Endothelial cell (in vitro differentiated cells): ENCODE measurements at regions not wholly inside any gene's neighbourhood (a gene's known extent, or its start where the extent isn't known, plus 50 kb on each side); places are given as distances from the start of the nearest gene placed in this dataset.
"Not testable (repeated sequence)": the region's sequence is repeated elsewhere in the genome, so short reads cannot be mapped to it uniquely, and the experiment has no call there.

Source experiments
- DNase-seq: peaks from one replicate; pipeline ENCODE4 v3.0.0; 2021; ENCODE audit warnings: low spot score
- H3K27ac Mint-ChIP-seq: one replicate; pipeline ENCODE4 v1.8.0; 2021; ENCODE audit warnings: mixed read lengths, inconsistent platforms; ENCODE audit not compliant: unreplicated experiment
- H3K27me3 Mint-ChIP-seq: one replicate; pipeline ENCODE4 v1.8.0; 2021; ENCODE audit warnings: mild to moderate bottlenecking, moderate library complexity, mixed read lengths, inconsistent platforms; ENCODE audit not compliant: unreplicated experiment
- H3K36me3 Mint-ChIP-seq: one replicate; pipeline ENCODE4 v1.8.0; 2021; ENCODE audit warnings: mild to moderate bottlenecking, low read depth, mixed read lengths, inconsistent platforms; ENCODE audit not compliant: unreplicated experiment
- H3K4me1 Mint-ChIP-seq: one replicate; pipeline ENCODE4 v1.8.0; 2021; ENCODE audit warnings: mild to moderate bottlenecking, mixed read lengths, inconsistent platforms; ENCODE audit not compliant: unreplicated experiment
- H3K4me3 Mint-ChIP-seq: one replicate; pipeline ENCODE4 v1.8.0; 2021; ENCODE audit warnings: mild to moderate bottlenecking, mixed read lengths, inconsistent platforms; ENCODE audit not compliant: unreplicated experiment
- H3K9me3 Mint-ChIP-seq: one replicate; pipeline ENCODE4 v1.8.0; 2021; ENCODE audit warnings: mixed read lengths, inconsistent platforms; ENCODE audit not compliant: unreplicated experiment
- CTCF ChIP-seq: fragments of 200-600 bp; sonication (generic); IDR thresholded peaks from one replicate; pipeline ENCODE4 v1.5.0; 2021; ENCODE audit warnings: antibody characterized with exemption; ENCODE audit not compliant: unreplicated experiment

- no peaks in the 10 kb centered on the region for H3K9me3 Mint-ChIP-seq
- no peak overlapping the region for H3K27ac Mint-ChIP-seq
- no peak for DNase-seq
- TF ChIP-seq CTCF = no peak
- H3K36me3 Mint-ChIP-seq = no peaks in the 10 kb centered on the region
- H3K4me3 Mint-ChIP-seq = no peak overlapping the region
- H3K27me3 Mint-ChIP-seq = no peaks in the 10 kb centered on the region
- H3K4me1 Mint-ChIP-seq = peaks cover 22% of the 10 kb centered on the region
Observed at GRCh38 chr1:71298633-71299032, 217.8 kb upstream of the ZRANB2 start.

DNA sequence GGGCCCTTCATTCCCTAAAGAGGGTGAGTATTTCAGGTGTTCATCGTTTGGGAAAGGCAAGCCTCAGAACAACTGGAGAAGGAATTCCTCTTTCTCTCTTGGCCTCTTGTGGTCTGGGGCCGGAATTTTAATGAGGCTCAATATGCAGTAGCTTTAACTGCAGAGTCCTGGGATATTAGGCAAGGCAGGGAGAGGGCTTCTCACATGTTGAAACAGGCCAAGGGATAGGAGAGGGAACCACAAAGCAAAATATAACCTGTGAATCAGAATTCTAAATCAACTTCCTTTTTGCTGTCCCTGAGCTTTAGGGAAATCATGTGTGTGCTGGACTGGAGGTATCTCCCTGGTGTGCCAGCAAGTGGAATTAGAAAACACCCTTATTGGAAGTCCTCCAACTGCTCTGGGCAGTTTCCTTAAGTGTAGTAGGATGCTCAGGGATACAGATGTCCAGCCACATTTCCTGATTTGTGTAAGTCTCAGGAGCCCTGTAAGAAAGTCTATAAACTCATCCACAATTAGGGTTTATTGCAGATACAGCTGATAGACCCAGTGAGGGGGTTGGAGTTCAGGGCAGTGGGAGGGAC is 215.8 kb upstream of the ZRANB2 start:
- TF ChIP-seq CTCF = no peak
- H3K4me3 Mint-ChIP-seq = no peak overlapping the region
- H3K27me3 Mint-ChIP-seq = no peaks in the 10 kb centered on the region

DNA sequence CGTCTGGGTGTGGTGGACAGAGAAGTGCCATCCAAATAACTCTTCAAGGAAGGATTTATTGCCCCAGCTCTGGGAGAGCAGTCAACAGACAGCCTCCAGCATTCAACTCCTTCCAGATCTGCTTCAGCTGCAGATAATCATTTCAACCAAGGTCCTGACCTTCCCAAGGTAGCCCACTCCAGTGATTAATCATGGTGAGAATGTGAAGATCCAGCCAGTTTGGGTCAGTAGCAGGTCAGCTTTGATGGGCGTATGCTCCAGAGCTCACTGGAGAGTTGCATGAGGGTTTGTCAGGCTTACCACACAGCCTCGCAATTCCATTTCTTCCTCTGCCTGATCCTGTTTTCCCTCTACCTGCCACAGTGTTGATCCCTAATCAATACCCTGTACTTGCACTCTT is 214.5 kb upstream of the ZRANB2 start:
- H3K36me3 Mint-ChIP-seq = peaks cover 10% of the 10 kb centered on the region
- DNase-seq = no peak
- no peaks in the 10 kb centered on the region for H3K4me1 Mint-ChIP-seq
- no peak overlapping the region for H3K4me3 Mint-ChIP-seq
- TF ChIP-seq CTCF = no peak
- H3K9me3 Mint-ChIP-seq = peaks cover 6% of the 10 kb centered on the region
- no peaks in the 10 kb centered on the region for H3K27me3 Mint-ChIP-seq
- no peak overlapping the region for H3K27ac Mint-ChIP-seq

More for the DNA sequence above, 215.8 kb upstream of the ZRANB2 start:
- Mint-ChIP-seq H3K9me3 (peaks cover 2% of the 10 kb centered on the region), H3K27ac (no peak overlapping the region), H3K4me1 (peaks cover 7% of the 10 kb centered on the region), H3K36me3 (peaks cover 5% of the 10 kb centered on the region)
- DNase-seq = no peak

- no peak for DNase-seq
- Mint-ChIP-seq H3K27ac (no peak overlapping the region), H3K27me3 (no peaks in the 10 kb centered on the region), H3K9me3 (peaks cover 6% of the 10 kb centered on the region), H3K4me3 (no peak overlapping the region), H3K36me3 (peaks cover 10% of the 10 kb centered on the region), H3K4me1 (no peaks in the 10 kb centered on the region)
- no peak for TF ChIP-seq CTCF
Observed at GRCh38 chr1:71294178-71294577, 213.3 kb upstream of the ZRANB2 start.

- no peak for DNase-seq
- TF ChIP-seq CTCF = no peak
- H3K27me3 Mint-ChIP-seq = no peaks in the 10 kb centered on the region
Observed at GRCh38 chr1:71292203-71292602, 211.4 kb upstream of the ZRANB2 start.

GRCh38 chr1:71290506-71291237 is 209.8 kb upstream of the ZRANB2 start:
- H3K4me1 Mint-ChIP-seq, H3K27ac Mint-ChIP-seq, H3K4me3 Mint-ChIP-seq, H3K36me3 Mint-ChIP-seq, DNase-seq, H3K27me3 Mint-ChIP-seq, H3K9me3 Mint-ChIP-seq: not testable (repeated sequence)

More at GRCh38 chr1:71292203-71292602, 211.4 kb upstream of the ZRANB2 start:
- Mint-ChIP-seq H3K27ac (no peak overlapping the region), H3K9me3 (peaks cover 10% of the 10 kb centered on the region), H3K36me3 (peaks cover 10% of the 10 kb centered on the region), H3K4me1 (no peaks in the 10 kb centered on the region), H3K4me3 (no peak overlapping the region)
